ENCODE measurements at regions not wholly inside any gene's neighbourhood (a gene's known extent, or its start where the extent isn't known, plus 50 kb on each side); places are given as distances from the start of the nearest gene placed in this dataset.
A peak's percentile ranks its signal among the peaks of the same experiment; 100 is the strongest.

DNA sequence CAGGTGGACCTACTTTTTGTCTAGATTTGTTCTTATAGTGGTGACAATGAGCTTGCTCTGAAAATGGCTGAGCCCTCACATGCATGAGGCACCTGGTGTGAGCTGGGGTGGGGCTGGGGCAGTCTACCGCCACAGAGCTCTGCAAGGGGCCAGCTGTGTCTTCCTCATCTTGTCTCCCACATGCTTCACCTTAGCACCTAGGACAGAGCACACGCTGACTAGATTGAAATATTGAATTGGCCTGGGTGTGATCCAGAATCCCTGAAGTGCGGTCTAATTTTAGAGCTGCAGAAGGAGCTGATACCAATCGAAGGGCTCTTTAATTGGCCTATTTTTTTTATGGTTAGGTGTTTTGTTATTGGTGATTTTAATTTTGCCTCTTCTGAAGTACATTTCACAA is 126.1 kb upstream of the NFIB start:
- H3K9me3 Mint-ChIP-seq, result no peaks in the 10 kb centered on the region
- H3K4me3 ChIP-seq (ENCODE audit: low read length), result no peak overlapping the region
- no peak overlapping the region for H3K4me3 Mint-ChIP-seq
- no peak overlapping the region for H3K9ac ChIP-seq (ENCODE audit: extremely low read depth, low read length, poor library complexity, severe bottlenecking)
- H3K4me1 ChIP-seq (ENCODE audit: control insufficient read depth, insufficient read depth, low read length), result no peaks in the 10 kb centered on the region
- no peaks in the 10 kb centered on the region for H3K27me3 ChIP-seq (ENCODE audit: control insufficient read depth, insufficient read depth, low read length, poor library complexity, severe bottlenecking)
- H3K27me3 Mint-ChIP-seq (ENCODE audit: insufficient read depth), result no peaks in the 10 kb centered on the region
- no peaks in the 10 kb centered on the region for H3K36me3 Mint-ChIP-seq (ENCODE audit: low read depth)
- TF ChIP-seq, protein P1, sequence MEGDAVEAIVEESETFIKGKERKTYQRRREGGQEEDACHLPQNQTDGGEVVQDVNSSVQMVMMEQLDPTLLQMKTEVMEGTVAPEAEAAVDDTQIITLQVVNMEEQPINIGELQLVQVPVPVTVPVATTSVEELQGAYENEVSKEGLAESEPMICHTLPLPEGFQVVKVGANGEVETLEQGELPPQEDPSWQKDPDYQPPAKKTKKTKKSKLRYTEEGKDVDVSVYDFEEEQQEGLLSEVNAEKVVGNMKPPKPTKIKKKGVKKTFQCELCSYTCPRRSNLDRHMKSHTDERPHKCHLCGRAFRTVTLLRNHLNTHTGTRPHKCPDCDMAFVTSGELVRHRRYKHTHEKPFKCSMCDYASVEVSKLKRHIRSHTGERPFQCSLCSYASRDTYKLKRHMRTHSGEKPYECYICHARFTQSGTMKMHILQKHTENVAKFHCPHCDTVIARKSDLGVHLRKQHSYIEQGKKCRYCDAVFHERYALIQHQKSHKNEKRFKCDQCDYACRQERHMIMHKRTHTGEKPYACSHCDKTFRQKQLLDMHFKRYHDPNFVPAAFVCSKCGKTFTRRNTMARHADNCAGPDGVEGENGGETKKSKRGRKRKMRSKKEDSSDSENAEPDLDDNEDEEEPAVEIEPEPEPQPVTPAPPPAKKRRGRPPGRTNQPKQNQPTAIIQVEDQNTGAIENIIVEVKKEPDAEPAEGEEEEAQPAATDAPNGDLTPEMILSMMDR (conservative IDR thresholded peaks at IDR 0.05), result no peak
- no peaks in the 10 kb centered on the region for H3K9me3 ChIP-seq (ENCODE audit: control insufficient read depth, low read length)
- H3K27ac Mint-ChIP-seq, result no peak overlapping the region
- no peaks in the 10 kb centered on the region for H3K36me3 ChIP-seq (ENCODE audit: control insufficient read depth, insufficient read depth, low read length)
- H3K27ac ChIP-seq (ENCODE audit: low read depth, low read length), result no peak overlapping the region
- DNase-seq, result no peak
- H3K4me1 Mint-ChIP-seq, result peaks cover 7% of the 10 kb centered on the region
- 80 to 94% methylated on average over 1 to 4 of the region's 4 CpGs for WGBS, 2 experiments (ENCODE audit: insufficient coverage in 1 of 2, insufficient read length in 1 of 2)

DNA sequence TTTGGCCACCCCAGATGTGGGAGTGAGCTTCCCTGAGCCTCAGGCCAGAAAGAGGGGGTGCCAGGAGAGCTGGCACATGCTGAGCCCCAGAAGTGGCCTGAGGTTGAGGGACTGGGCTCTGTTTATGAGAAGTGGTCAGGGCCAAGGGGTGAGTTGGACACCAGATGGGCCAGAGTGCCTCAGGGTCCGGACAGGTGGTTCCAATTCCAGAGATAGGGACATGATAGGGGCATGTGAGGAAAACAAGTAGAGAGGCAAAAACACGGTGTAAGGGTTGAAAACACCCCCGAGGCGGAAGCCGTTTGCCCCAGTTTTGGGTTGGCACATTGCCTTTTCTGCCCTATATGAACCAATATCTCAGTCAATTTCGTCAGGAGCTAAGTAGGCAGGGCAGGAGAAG is 125.6 kb upstream of the NFIB start:
- Mint-ChIP-seq H3K9me3 (no peaks in the 10 kb centered on the region), H3K36me3 (ENCODE audit: low read depth) (no peaks in the 10 kb centered on the region), H3K4me3 (no peak overlapping the region), H3K27ac (no peak overlapping the region), H3K27me3 (ENCODE audit: insufficient read depth) (no peaks in the 10 kb centered on the region), H3K4me1 (peaks cover 7% of the 10 kb centered on the region)
- WGBS, 2 experiments (ENCODE audit: insufficient coverage in 1 of 2, insufficient read length in 1 of 2), result 92 to 98% methylated on average over 5 to 6 of the region's 6 CpGs
- no peaks in the 10 kb centered on the region for H3K36me3 ChIP-seq (ENCODE audit: control insufficient read depth, insufficient read depth, low read length)
- H3K4me1 ChIP-seq (ENCODE audit: control insufficient read depth, insufficient read depth, low read length), result no peaks in the 10 kb centered on the region
- DNase-seq, result no peak
- H3K4me3 ChIP-seq (ENCODE audit: low read length), result no peak overlapping the region
- TF ChIP-seq, protein P1 (conservative IDR thresholded peaks at IDR 0.05), result no peak
- no peaks in the 10 kb centered on the region for H3K9me3 ChIP-seq (ENCODE audit: control insufficient read depth, low read length)
- H3K27me3 ChIP-seq (ENCODE audit: control insufficient read depth, insufficient read depth, low read length, poor library complexity, severe bottlenecking), result no peaks in the 10 kb centered on the region
- no peak overlapping the region for H3K9ac ChIP-seq (ENCODE audit: extremely low read depth, low read length, poor library complexity, severe bottlenecking)
- no peak overlapping the region for H3K27ac ChIP-seq (ENCODE audit: low read depth, low read length)

DNA sequence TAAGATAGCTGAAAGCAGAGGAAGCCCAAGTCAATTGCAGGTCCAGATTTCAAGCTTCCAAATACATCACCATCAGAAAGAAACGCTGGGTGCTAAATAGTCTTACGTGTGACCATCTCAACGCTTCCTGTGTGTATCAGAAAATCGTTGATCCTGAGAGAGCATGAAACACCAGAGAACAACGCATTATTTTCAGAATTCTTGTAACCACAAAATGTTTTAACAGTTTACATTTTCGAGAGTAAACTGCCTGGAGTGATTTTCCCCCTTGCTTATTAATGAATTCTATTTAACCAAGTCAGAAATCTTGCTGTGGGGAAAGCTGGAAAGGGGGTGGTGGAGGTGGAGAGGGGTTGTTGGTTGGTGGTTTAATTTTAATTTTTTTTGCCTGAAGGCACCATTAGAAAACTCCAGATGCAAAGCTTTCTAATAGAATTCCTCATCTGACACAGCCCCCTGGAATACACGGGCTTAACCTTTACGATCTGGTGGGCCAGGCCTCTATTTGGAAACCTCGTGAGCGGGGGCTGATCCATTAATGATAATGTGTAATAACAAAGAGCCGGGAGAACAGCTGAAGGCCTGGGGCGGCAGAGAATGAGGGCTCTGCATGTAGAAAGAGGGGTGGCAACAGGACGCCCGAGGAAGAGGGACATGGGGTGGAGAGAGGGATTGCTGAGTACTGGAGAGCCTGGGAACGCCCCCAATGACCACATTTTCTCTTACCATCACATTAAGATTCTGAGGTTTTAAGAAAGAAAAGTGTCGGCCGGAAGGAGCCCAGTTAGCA is 124.5 kb upstream of the NFIB start:
- Histone ChIP-seq H3K36me3 (ENCODE audit: control insufficient read depth, insufficient read depth, low read length) (no peaks in the 10 kb centered on the region), H3K4me1 (ENCODE audit: control insufficient read depth, insufficient read depth, low read length) (no peaks in the 10 kb centered on the region), H3K27ac (ENCODE audit: low read depth, low read length) (peak overlapping the region; percentile 57), H3K27me3 (ENCODE audit: control insufficient read depth, insufficient read depth, low read length, poor library complexity, severe bottlenecking) (no peaks in the 10 kb centered on the region), H3K4me3 (ENCODE audit: low read length) (no peak overlapping the region), H3K9ac (ENCODE audit: extremely low read depth, low read length, poor library complexity, severe bottlenecking) (no peak overlapping the region), H3K9me3 (ENCODE audit: control insufficient read depth, low read length) (no peaks in the 10 kb centered on the region)
- DNase-seq, result no peak
- H3K4me3 Mint-ChIP-seq, result no peak overlapping the region
- H3K36me3 Mint-ChIP-seq (ENCODE audit: low read depth), result no peaks in the 10 kb centered on the region
- H3K9me3 Mint-ChIP-seq, result no peaks in the 10 kb centered on the region
- H3K27me3 Mint-ChIP-seq (ENCODE audit: insufficient read depth), result no peaks in the 10 kb centered on the region
- peaks cover 9% of the 10 kb centered on the region for H3K4me1 Mint-ChIP-seq
- WGBS, 2 experiments (ENCODE audit: insufficient coverage in 1 of 2, insufficient read length in 1 of 2), result 87 to 91% methylated on average over 6 to 16 of the region's 17 CpGs
- TF ChIP-seq, protein P1 (conservative IDR thresholded peaks at IDR 0.05), result no peak
- no peak overlapping the region for H3K27ac Mint-ChIP-seq

Data from endodermal cell (in vitro differentiated cells).